Sigmoid colon (tissue), 3 donors: ENCODE measurements at regions not wholly inside any gene's neighbourhood (a gene's known extent, or its start where the extent isn't known, plus 50 kb on each side); places are given as distances from the start of the nearest gene placed in this dataset.

Experiments
- CTCF ChIP-seq, 4 experiments: fragments of 450-650 bp in 3 of 4; fragments of 200-600 bp in 1 of 4; IDR thresholded peaks; one replicate each; pipeline ENCODE4 v1.5.1; 2016 to 2019; ENCODE audit warnings: antibody characterized with exemption in 4 of 4, mild to moderate bottlenecking in 3 of 4, moderate library complexity in 2 of 4
- POLR2A ChIP-seq, 2 donors: fragments of 450-650 bp; IDR thresholded peaks; one replicate each; pipeline ENCODE4 v1.6.1; 2016; ENCODE audit warnings: antibody characterized with exemption in 2 of 2, mild to moderate bottlenecking in 2 of 2, moderate library complexity in 2 of 2

GRCh38 chr14:70239802-70240201 lies 51.1 kb upstream of the SLC8A3 start:
- TF ChIP-seq POLR2A (IDR thresholded peaks at IDR 0.05) (no peak), CTCF (IDR thresholded peaks at IDR 0.05) (no peak)
